H9 (cell line): ENCODE measurements at regions not wholly inside any gene's neighbourhood (a gene's known extent, or its start where the extent isn't known, plus 50 kb on each side); places are given as distances from the start of the nearest gene placed in this dataset.

ENCODE experiments used
- DNase-seq: peaks from one replicate; pipeline ENCODE4 v3.0.0-alpha.2; 2017
- H2AFZ ChIP-seq: one replicate; pipeline ENCODE4 v1.6.1; 2013; ENCODE audit warnings: mild to moderate bottlenecking, low read length, control low read depth, moderate library complexity
- H2AK5ac ChIP-seq: 2 replicates; pipeline ENCODE4 v1.6.1; 2013; ENCODE audit warnings: low read length, control low read depth, mixed read lengths; ENCODE audit not compliant: insufficient read length
- H2BK120ac ChIP-seq: one replicate; pipeline ENCODE4 v1.6.1; 2013; ENCODE audit warnings: low read depth, mild to moderate bottlenecking, low read length, control low read depth, inconsistent platforms; ENCODE audit not compliant: poor library complexity, severe bottlenecking
- H2BK12ac ChIP-seq: 2 replicates; pipeline ENCODE4 v1.6.1; 2013; ENCODE audit warnings: low read length, control low read depth, mixed read lengths, low read depth; ENCODE audit not compliant: insufficient read length
- H2BK15ac ChIP-seq: 2 replicates; pipeline ENCODE4 v1.6.1; 2013; ENCODE audit warnings: low read depth, low read length, control low read depth
- H2BK20ac ChIP-seq: one replicate; pipeline ENCODE4 v1.6.1; 2013; ENCODE audit warnings: low read depth, mild to moderate bottlenecking, low read length, control low read depth, inconsistent platforms; ENCODE audit not compliant: poor library complexity, severe bottlenecking
- H2BK5ac ChIP-seq: 2 replicates; pipeline ENCODE4 v1.6.1; 2013; ENCODE audit warnings: low read length, control low read depth, mixed read lengths; ENCODE audit not compliant: insufficient read length
- H3K14ac ChIP-seq: 2 replicates; pipeline ENCODE4 v1.6.1; 2013; ENCODE audit warnings: low read length, control low read depth; ENCODE audit not compliant: insufficient read depth
- H3K18ac ChIP-seq: 2 replicates; pipeline ENCODE4 v1.6.1; 2013; ENCODE audit warnings: low read depth, mild to moderate bottlenecking, mixed read lengths, low read length, control low read depth; ENCODE audit not compliant: insufficient read length
- H3K23ac ChIP-seq: 2 replicates; pipeline ENCODE4 v1.6.1; 2013; ENCODE audit warnings: low read length, control low read depth, mixed read lengths, low read depth; ENCODE audit not compliant: insufficient read length
- H3K23me2 ChIP-seq: 2 replicates; pipeline ENCODE4 v1.6.1; 2013; ENCODE audit warnings: low read depth, mild to moderate bottlenecking, mixed read lengths, low read length, control low read depth; ENCODE audit not compliant: insufficient read length, poor library complexity, severe bottlenecking
- H3K27ac ChIP-seq: 2 replicates; pipeline ENCODE4 v1.5.1; 2013; ENCODE audit warnings: low read length, control low read depth, mixed read lengths, low read depth; ENCODE audit not compliant: insufficient read length
- H3K27me3 ChIP-seq: 2 replicates; pipeline ENCODE4 v1.6.1; 2013; ENCODE audit warnings: low read length, control low read depth, inconsistent platforms; ENCODE audit not compliant: insufficient read depth
- H3K4ac ChIP-seq: 2 replicates; pipeline ENCODE4 v1.6.1; 2013; ENCODE audit warnings: low read depth, mild to moderate bottlenecking, control low read depth, inconsistent platforms, low read length, moderate library complexity
- H3K4me1 ChIP-seq: 2 replicates; pipeline ENCODE4 v1.6.1; 2013; ENCODE audit warnings: low read length, control low read depth, inconsistent platforms; ENCODE audit not compliant: insufficient read depth
- H3K4me2 ChIP-seq: 2 replicates; pipeline ENCODE4 v1.6.1; 2013; ENCODE audit warnings: low read length, control low read depth, mixed read lengths; ENCODE audit not compliant: insufficient read length, insufficient read depth
- H3K56ac ChIP-seq: 2 replicates; pipeline ENCODE4 v1.6.1; 2013; ENCODE audit warnings: low read depth, mild to moderate bottlenecking, mixed read lengths, low read length, control low read depth; ENCODE audit not compliant: insufficient read length
- H3K79me1 ChIP-seq: 2 replicates; pipeline ENCODE4 v1.6.1; 2013; ENCODE audit warnings: low read depth, mild to moderate bottlenecking, moderate library complexity, low read length, control low read depth, inconsistent platforms; ENCODE audit not compliant: insufficient read depth, poor library complexity, severe bottlenecking
- H3K79me2 ChIP-seq: 2 replicates; pipeline ENCODE4 v1.6.1; 2013; ENCODE audit warnings: low read length, control low read depth, inconsistent platforms; ENCODE audit not compliant: insufficient read depth
- H3K9ac ChIP-seq: 2 replicates; pipeline ENCODE4 v1.6.1; 2013; ENCODE audit warnings: low read length, control low read depth, mixed read lengths; ENCODE audit not compliant: insufficient read length; ENCODE audit errors: extremely low read depth
- H3K9me3 ChIP-seq: one replicate; pipeline ENCODE4 v1.6.1; 2013; ENCODE audit warnings: low read depth, low read length, inconsistent platforms; ENCODE audit not compliant: control insufficient read depth
- H3T11ph ChIP-seq: one replicate; pipeline ENCODE4 v1.6.1; 2013; ENCODE audit warnings: mild to moderate bottlenecking, low read length, control low read depth, inconsistent platforms
- H4K20me1 ChIP-seq: one replicate; pipeline ENCODE4 v1.6.1; 2013; ENCODE audit not compliant: control insufficient read depth, insufficient read length, insufficient read depth
- H4K5ac ChIP-seq: 2 replicates; pipeline ENCODE4 v1.6.1; 2013; ENCODE audit warnings: low read depth, mild to moderate bottlenecking, mixed read lengths, low read length, control low read depth; ENCODE audit not compliant: insufficient read length
- H4K8ac ChIP-seq: replicated peaks from 2 replicates; pipeline ENCODE4 v1.6.1; 2013; ENCODE audit warnings: low read length, control low read depth, mixed read lengths, low read depth; ENCODE audit not compliant: insufficient read length
- H4K91ac ChIP-seq: 2 replicates; pipeline ENCODE4 v1.6.1; 2013; ENCODE audit warnings: low read depth, mild to moderate bottlenecking, moderate library complexity, mixed read lengths, low read length, control low read depth; ENCODE audit not compliant: insufficient read length
- H3K27ac Mint-ChIP-seq, 3 experiments: 2 replicates in 2 of 3; 3 replicates in 1 of 3; pipeline ENCODE4 v1.8.0; 2020 to 2021; ENCODE audit warnings: mixed read lengths in 3 of 3, mild to moderate bottlenecking in 1 of 3, moderate library complexity in 1 of 3
- H3K27me3 Mint-ChIP-seq: 2 replicates; pipeline ENCODE4 v1.8.0; 2021; ENCODE audit warnings: low read depth, mild to moderate bottlenecking, moderate library complexity, mixed read lengths
- H3K36me3 Mint-ChIP-seq, 3 experiments: 2 replicates in 2 of 3; 3 replicates in 1 of 3; pipeline ENCODE4 v1.8.0; 2020 to 2021; ENCODE audit warnings: low read depth in 3 of 3, mixed read lengths in 3 of 3; ENCODE audit not compliant: insufficient read depth in 1 of 3
- H3K4me1 Mint-ChIP-seq, 2 experiments: 2 replicates each; pipeline ENCODE4 v1.8.0; 2020; ENCODE audit warnings: mixed read lengths in 2 of 2
- H3K4me3 Mint-ChIP-seq, 2 experiments: 2 replicates in 1 of 2; 3 replicates in 1 of 2; pipeline ENCODE4 v1.8.0; 2020 to 2021; ENCODE audit warnings: mild to moderate bottlenecking in 2 of 2, mixed read lengths in 2 of 2, moderate library complexity in 1 of 2
- H3K9me3 Mint-ChIP-seq, 2 experiments: 2 replicates in 1 of 2; 3 replicates in 1 of 2; pipeline ENCODE4 v1.8.0; 2020; ENCODE audit warnings: mild to moderate bottlenecking in 2 of 2, mixed read lengths in 2 of 2, moderate library complexity in 1 of 2
- CTCF ChIP-seq: fragments of 200-600 bp; sonication (generic); conservative IDR thresholded peaks from 3 replicates; pipeline ENCODE4 v1.8.0; 2021; ENCODE audit warnings: antibody characterized with exemption, mild to moderate bottlenecking
- WGBS: extraction: QIAGEN DNeasy Blood & Tissue Kit; methylation state at CpG from one replicate; pipeline ENCODE4 v1.1.7; 2013; ENCODE audit warnings: missing lambda C conversion rate, low lambda C conversion rate, mixed read lengths; ENCODE audit not compliant: insufficient read length; ENCODE audit errors: extremely low coverage; 5-methylcytosine and 5-hydroxymethylcytosine counted together

- H3T11ph ChIP-seq, result no peak overlapping the region
- no peak overlapping the region for H2AFZ ChIP-seq
- H3K9me3 Mint-ChIP-seq, result peaks cover 10 to 15% of the 10 kb centered on the region in 2 experiments
- no peaks in the 10 kb centered on the region for H3K79me1 ChIP-seq
- no peak overlapping the region for H3K4me3 Mint-ChIP-seq
- H3K27me3 Mint-ChIP-seq, result no peaks in the 10 kb centered on the region
- H3K36me3 Mint-ChIP-seq, result peaks cover 2 to 36% (median 4%) of the 10 kb centered on the region in 3 experiments; a peak in 6 of 7 replicates
- no CpG with 5 or more reads among the region's 3 CpGs for WGBS
- no peak overlapping the region for H4K91ac ChIP-seq
- no peak overlapping the region for H2BK12ac ChIP-seq
- H3K27ac Mint-ChIP-seq, result no peak overlapping the region
- no peak overlapping the region for H4K5ac ChIP-seq
- no peak overlapping the region for H2BK15ac ChIP-seq
- no peak for TF ChIP-seq CTCF
- H3K27ac ChIP-seq, result no peak overlapping the region
- peaks cover 3% of the 10 kb centered on the region; the same call in 1 of the 2 replicates for H3K4me1 ChIP-seq
- H3K56ac ChIP-seq, result no peak overlapping the region
- H3K4me1 Mint-ChIP-seq, result peaks cover 24 to 32% of the 10 kb centered on the region in 2 experiments
- H3K23ac ChIP-seq, result no peak overlapping the region
- no peak overlapping the region for H2AK5ac ChIP-seq
- H2BK5ac ChIP-seq, result no peak overlapping the region
- no peaks in the 10 kb centered on the region for H4K20me1 ChIP-seq
- H3K79me2 ChIP-seq, result no peaks in the 10 kb centered on the region
- no peak overlapping the region for H4K8ac ChIP-seq
- no peak overlapping the region for H3K4ac ChIP-seq
- no peak overlapping the region for H3K18ac ChIP-seq
- no peak overlapping the region for H2BK20ac ChIP-seq
- H3K14ac ChIP-seq, result no peak overlapping the region
- no peaks in the 10 kb centered on the region for H3K9me3 ChIP-seq
- H3K23me2 ChIP-seq, result no peaks in the 10 kb centered on the region
- no peaks in the 10 kb centered on the region for H3K27me3 ChIP-seq
- H3K9ac ChIP-seq, result no peak overlapping the region
- H3K4me2 ChIP-seq, result no peak overlapping the region
- no peak for DNase-seq
- H2BK120ac ChIP-seq, result no peak overlapping the region
Observed at GRCh38 chr2:101610750-101611315, 86.7 kb upstream of the MAP4K4 start.
